DND-41 (cell line): ENCODE measurements at regions not wholly inside any gene's neighbourhood (a gene's known extent, or its start where the extent isn't known, plus 50 kb on each side); places are given as distances from the start of the nearest gene placed in this dataset.

Experiments
- CTCF ChIP-seq: IDR thresholded peaks from 2 replicates; pipeline ENCODE4 v1.5.1; 2012; ENCODE audit warnings: borderline replicate concordance, low read length, moderate library complexity, mild to moderate bottlenecking; ENCODE audit not compliant: poor library complexity, severe bottlenecking; ENCODE audit errors: extremely low read depth
- EZH2 ChIP-seq: IDR thresholded peaks from 3 replicates; pipeline ENCODE4 v1.6.1; 2012; ENCODE audit warnings: borderline replicate concordance, low read depth, mild to moderate bottlenecking, moderate library complexity, low read length, inconsistent platforms; ENCODE audit not compliant: severe bottlenecking

- no peak for TF ChIP-seq CTCF
- no peak for TF ChIP-seq EZH2
These were observed 815.0 kb upstream of the ID2 start for GRCh38 chr2:7866825-7867224.
